ENCODE measurements at regions not wholly inside any gene's neighbourhood (a gene's known extent, or its start where the extent isn't known, plus 50 kb on each side); places are given as distances from the start of the nearest gene placed in this dataset.

DNA sequence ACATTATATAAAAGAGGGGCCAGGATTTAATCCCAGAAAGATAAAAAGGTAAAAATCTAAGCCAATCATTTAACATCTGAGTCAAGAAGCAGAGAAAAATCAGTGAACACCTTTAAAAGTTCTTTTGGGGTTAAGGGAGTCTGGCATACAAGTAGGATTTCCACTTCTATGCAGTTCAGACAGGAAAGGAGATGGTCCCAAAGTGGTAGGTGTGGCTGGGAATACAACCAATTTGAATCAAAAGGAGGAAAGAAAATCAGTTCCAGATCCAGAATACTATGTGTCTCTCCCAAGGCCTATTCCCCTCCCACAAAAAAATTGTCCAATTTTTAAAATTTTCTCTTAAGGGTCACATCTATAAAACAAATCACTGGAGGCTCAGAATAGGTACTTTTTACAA lies 167.4 kb downstream of the PHLDA1 start:
- TF ChIP-seq POLR2A (IDR thresholded peaks at IDR 0.05) (no peak), POLR2AphosphoS5 (IDR thresholded peaks at IDR 0.05; ENCODE audit: insufficient read depth in 1 of 2, low read depth in 1 of 2) (no peak)
- TF ChIP-seq, protein P1, sequence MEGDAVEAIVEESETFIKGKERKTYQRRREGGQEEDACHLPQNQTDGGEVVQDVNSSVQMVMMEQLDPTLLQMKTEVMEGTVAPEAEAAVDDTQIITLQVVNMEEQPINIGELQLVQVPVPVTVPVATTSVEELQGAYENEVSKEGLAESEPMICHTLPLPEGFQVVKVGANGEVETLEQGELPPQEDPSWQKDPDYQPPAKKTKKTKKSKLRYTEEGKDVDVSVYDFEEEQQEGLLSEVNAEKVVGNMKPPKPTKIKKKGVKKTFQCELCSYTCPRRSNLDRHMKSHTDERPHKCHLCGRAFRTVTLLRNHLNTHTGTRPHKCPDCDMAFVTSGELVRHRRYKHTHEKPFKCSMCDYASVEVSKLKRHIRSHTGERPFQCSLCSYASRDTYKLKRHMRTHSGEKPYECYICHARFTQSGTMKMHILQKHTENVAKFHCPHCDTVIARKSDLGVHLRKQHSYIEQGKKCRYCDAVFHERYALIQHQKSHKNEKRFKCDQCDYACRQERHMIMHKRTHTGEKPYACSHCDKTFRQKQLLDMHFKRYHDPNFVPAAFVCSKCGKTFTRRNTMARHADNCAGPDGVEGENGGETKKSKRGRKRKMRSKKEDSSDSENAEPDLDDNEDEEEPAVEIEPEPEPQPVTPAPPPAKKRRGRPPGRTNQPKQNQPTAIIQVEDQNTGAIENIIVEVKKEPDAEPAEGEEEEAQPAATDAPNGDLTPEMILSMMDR (IDR thresholded peaks at IDR 0.05): no peak

All from vagina (tissue), 2 donors.